HG02973 (cell line): ENCODE measurements at regions not wholly inside any gene's neighbourhood (a gene's known extent, or its start where the extent isn't known, plus 50 kb on each side); places are given as distances from the start of the nearest gene placed in this dataset.

Source experiments
- ATAC-seq: cut with Tn5 transposase; IDR thresholded peaks from one replicate; pipeline ENCODE4 v1.9.1; 2021; ENCODE audit warnings: moderate library complexity; ENCODE audit not compliant: unreplicated experiment

DNA sequence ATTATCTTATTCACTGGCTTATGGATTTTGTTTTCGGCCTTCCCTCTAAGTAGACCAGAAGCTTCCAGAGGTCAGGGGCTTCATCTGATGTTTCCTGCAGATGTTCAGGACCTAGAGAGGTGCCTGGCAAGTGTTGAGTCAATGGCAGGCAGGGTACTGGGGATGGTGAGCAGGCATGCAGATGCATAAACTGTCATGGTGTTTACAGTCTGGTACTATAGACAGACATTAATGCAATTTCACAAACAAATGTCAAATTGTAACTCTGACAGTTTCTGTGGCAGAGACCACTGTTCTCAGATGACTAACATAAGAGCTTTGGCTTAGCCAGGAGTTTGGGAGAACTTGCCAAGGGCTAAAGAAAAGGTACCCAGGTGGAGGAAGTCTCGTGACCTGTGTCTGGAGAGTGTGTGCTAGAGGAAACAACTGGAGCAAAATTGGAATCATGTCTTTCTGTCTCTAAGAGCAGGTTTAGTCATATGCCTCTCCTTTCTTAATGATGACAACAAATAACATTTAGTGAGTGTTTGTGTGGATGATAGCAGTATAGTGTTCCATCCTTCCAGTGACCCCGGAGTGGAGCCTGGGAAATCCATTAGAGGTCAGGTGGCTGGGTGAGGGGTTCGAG, 53.7 kb upstream of the TRAK1 start:
- ATAC-seq = no peak

DNA sequence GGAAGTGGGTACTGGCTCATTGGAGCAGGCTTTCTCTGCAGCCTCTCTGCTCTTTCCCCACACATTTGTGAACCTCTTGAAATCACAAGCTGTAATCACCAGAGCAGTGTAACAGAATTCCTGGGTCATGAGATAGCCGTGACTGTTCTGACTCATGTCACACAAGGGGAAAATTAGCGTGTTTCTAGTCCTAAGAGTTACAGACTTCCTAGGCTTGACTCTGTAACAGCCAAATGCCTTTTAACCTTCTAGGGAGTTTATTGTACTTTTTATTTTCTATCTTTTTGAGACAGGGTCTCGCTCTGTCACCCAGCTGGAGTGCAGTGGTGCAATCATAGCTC, 54.7 kb upstream of the TRAK1 start:
- ATAC-seq = no peak

DNA sequence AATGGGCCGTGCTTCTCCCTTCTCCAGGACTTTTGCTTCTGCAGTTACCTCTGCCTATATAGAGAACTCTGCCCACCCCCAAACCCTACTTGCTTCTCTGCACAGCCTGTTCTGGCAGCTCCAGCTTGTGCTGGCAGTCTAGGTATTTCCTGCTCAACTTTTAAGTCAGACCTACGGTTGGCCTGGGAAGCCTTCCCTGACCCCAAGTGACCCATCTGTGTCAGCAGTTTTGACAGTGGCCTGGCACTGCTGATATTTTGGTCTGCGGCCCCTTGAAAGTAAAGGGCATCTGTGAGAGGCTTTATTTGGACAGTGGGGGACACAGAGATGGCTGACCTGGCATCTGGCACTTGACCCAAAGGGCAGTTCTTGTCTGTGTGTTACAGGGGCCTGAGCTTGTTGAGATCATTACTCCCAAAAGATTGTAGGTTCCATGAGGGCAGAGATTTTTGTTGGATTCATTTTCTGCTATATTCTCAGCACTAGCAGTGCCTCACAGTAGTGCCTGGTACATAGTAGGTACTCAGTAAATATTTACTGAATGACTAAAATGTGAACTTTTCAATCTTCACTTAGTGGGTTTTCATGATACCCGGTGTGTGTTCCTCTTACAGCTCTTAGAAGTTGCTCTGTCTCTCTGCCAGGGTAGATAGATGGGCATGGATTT, 55.2 kb upstream of the TRAK1 start:
- no peak for ATAC-seq

DNA sequence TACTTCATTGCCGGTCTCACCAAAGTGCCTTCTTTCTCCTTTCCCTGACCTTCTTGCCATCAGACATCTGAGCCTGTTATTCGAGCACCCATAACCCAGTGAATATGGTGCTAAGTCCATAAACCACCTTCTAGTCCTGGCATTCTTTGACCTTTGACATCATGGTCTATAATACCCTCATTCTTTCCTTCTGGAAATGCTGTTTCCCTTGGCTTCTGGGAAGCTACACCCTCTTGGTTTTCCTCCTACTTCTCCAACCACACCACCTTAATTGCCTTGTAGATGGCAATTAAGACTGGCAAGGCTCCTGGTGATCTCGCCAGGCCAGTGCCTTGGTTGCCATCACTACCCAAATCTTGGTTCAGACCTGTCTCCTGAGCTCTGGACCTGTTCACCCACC, 56.1 kb upstream of the TRAK1 start:
- ATAC-seq = no peak

DNA sequence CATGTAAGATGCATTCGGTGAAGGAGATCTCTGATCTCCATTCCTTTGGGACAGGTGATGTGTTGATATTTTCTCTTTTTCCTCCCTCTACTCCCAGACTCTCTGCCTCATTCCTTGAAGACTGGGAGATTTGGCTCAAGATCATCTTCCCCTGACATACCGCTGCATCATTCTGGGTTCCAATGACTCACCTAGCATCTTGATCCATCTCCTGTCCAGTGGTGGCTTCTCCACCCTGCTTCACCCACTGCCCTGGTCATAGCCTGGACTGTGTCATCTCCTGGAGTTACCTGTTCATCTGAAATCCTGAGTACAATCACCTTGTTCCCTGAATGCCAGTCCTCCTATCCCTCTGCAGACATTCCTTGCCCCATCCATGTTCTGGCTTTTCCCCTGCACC, 57.4 kb upstream of the TRAK1 start:
- ATAC-seq = no peak

DNA sequence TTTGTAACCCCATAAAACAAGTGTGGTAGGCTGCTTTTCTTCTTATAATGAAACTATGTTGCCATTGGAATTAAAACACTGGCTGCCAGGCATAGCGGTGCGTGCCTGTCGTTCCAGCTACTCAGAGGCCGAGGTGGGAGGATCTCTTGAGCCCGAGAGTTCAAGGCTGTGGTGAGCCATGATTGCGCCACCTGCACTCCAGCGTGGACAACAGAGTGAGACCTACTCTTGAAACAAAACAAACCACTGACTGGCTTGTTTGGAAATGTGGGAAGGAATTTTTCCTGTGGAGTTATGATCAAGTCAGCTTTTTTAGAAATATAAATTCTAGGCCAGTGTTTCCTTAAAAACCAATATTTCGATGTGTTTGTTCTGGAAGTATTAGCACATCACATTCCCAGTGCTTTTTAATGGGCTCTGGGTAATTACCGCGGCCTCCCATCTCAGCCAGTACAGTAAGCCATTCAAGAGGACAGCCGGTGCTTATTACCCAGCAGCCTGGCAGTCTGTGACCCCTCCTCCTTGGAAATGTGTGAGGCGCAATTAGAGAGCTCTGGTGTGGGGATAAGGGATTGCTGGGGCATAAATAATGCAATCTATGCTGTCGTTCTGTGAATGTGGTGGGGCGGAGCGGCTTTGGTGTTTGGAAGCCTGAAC, 58.3 kb upstream of the TRAK1 start:
- ATAC-seq = no peak

DNA sequence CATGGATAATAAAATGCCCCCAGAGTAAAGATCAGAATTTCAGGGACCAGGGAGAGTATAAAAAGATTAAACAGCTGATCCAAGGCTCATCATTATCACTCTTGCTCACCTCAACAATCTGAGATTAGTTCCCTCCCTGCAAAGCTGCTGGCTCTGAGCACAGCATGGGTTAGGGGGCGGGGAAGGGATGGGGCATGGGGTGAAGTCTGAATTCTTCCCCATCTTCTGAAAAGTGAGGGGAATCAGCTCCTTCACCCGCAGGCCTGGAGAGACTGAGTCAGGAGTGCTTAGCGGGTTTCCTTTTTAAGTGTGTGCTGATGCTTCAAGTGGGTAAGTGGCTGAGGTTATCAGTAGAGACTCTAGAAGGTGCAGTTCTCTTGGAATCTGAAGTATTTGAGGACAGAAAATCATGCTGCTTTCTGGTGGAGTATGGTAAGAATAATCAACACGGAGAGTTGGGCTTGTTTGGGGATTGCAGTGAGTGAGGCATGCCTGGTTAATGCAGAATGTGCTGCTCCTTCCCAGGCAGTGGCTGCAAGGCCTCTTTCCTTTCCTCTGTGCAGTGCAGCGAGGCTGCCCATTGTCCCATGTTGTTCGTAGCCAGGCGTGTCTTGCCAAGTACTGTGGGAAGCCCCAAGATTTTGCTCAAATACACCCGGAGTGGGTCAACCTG, 59.2 kb upstream of the TRAK1 start:
- no peak for ATAC-seq

DNA sequence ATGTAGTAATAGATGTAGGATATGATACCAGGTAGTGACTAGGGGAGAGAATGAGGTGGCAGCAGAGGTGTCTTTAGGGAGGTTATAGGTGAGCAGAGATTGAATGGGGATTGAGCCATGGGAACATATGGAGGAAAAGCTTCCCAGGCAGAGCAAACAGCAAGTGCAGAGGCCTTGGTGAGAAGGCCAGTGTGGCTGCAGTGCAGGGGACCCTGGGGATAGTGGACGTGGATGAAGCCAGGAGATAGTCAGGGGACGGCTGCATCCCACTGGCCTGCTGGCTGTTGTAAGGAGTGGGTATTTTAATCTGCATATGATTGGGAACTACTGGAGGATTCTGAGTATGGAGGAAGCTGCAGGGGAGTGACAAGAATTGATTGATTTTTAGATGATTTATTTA, 62.7 kb upstream of the TRAK1 start:
- ATAC-seq = no peak

DNA sequence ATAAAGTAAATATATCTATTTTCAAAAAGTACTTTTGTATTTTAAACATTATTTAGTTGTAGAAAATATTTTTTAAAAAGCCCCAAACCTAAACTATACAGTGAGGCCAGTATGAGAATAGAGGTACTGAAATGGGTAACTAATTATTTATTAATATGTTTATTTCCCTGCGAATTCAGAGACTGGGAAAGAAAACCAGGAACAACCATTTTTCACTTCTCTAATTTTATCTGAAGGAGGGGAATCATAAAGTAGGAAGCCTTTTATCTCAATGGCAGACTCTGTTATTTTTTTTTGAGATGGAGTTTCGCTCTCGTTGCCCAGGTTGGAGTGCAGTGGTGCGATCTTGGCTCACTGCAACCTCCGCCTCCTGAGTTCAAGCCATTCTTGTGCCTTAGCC, 63.6 kb upstream of the TRAK1 start:
- no peak for ATAC-seq

DNA sequence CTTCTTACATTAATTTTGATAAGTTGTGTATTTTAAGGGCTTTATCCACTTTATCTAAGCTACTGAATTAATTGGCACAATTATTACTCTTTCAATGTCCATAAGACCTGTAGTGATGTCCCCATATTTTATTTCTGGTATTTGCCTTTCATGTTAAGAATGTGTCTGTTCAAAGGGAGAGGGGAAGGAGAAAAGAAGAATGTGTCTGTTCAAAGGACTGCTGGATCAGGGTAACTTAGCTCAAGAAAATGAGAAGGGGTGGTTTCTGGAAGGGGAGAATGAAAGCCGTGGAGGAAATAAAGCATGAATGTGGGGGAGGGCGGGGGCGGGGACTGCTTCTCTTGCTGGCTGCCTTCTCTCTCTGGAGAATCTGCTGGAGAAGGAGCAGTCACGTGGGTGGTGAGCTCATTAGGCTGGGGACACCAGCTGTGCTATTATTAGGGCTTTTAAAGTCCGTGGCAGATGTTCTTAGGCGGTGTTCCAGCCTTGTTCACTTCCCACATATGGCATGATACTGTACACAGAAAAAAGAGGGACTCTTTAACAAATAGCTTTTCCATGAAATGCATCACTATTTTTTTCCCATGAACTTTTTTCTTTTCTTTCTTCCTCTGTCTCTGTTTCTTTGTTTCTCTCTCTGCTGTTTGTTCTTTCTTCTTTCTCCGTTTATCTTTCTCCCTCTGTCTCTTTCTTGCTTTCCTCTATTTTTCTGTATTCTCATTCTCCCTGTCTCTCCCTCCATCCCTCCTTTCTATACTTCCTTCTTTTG, 63.7 kb upstream of the ULK4 start:
- ATAC-seq = no peak

DNA sequence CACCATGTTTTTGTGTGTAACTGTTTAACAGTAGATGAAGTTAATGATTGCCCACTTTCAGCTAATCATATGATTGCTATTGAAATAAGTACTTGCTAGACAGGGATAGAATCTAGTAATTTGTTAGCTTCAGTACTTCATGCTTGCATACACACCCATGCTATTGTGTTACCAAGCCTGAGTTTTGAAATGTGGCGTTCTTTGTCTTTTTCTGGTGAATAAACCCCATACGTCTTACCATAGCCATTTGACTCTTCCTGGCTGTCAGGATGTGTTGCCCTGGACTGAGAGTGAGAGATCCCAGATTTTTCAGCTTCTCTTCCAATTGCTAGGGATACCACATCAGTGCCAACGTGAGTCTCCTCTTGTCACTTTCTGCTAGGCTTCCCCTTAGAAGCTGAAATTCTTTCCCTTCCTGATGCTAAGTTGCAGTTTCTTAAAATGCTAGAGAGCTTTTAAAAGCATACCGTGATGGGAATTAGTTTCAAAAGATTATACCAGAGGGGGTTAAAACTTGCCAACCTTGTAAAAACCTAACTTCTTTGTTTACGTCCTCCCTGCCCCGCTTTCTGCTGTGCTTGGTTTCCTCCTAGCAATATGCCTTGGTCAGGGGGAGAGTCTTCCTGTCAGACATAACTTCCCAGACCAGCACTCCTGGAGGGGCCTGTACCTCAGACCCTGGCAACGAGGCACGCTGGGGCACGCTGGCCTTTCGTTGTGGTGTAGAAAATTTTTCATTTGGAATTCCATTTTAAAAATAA, 62.9 kb upstream of the ULK4 start:
- no peak for ATAC-seq

DNA sequence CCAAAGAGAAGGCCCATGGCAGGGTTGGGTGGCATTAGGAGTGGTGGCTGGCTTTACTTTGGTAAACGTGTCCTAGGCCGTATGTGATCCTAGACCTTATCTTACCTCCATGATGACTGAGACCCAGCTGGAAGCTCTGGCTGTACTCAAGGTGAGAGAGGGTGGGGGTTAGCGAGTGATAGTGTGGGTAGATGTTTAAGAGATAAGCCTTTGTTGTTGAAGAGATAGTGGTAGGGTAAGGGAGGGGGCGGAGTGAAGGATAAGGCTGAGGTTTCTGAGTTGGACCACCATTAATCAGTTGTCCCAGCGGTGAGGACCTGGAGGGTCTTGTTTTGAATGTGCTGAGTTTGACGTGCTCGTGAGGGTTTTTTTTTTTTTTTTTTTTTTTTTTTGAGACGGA, 61.5 kb upstream of the ULK4 start:
- ATAC-seq = no peak

DNA sequence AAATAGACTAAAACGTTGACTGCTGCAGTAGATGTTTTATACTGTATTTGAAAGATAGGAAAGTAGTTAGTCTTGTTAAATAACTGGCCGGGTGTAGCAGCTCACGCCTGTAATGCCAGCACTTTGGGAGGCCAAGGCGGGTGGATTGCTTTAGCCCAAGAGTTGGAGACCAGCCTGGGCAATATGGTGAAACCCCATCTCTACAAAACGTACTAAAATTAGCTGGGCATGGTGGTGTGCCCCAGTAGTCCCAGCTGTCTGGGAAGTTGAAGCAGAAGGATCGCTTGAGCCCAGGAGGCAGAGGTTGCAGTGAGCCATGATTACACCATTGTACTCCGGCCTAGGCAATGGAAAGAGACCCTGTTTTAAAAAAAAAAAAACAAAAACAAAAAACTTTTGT, 60.5 kb upstream of the ULK4 start:
- no peak for ATAC-seq

DNA sequence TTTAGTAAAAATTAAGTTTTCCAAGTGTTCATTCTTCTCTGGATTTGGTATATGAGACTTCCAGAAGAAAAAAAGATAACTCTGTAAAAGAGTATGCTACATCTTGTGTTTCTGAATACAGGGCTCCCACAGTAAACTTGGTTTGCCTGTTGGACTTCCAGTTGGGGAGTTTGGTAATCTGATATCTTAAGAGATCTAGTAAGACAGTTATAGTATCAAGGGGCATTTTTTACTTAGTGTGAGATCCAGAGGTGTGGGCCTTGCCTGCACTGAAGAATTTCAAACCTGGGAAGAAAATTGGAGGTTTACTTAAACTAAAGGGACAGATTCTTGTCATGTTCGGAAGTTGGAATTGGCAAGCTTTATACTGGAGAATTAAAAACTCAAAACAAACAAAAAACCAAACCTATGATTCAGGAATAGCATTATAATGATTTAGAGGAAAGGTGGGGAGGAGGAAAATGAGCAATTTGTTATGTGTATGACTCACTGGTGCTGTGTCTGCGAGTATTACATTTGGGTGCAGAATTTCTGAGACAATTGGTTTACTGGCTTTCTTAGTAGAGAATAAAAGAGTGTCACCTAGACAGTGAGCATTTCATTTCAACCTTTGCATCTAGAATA, 58.9 kb upstream of the ULK4 start:
- ATAC-seq = no peak

DNA sequence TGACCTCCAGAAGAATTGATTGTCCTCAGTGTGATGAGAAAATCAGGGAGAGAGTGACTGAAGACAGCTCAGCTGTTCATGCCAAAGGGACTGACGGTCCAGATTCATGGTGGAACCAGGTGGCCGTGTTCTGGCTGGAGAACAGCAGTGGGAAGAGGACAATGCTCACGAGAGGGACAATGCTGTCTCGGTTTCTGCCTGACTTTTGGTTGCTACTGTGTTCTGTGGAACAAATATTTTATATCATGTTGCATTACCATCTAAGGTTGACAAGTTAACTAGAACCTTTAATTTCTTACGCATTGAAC, 58.0 kb upstream of the ULK4 start:
- no peak for ATAC-seq

DNA sequence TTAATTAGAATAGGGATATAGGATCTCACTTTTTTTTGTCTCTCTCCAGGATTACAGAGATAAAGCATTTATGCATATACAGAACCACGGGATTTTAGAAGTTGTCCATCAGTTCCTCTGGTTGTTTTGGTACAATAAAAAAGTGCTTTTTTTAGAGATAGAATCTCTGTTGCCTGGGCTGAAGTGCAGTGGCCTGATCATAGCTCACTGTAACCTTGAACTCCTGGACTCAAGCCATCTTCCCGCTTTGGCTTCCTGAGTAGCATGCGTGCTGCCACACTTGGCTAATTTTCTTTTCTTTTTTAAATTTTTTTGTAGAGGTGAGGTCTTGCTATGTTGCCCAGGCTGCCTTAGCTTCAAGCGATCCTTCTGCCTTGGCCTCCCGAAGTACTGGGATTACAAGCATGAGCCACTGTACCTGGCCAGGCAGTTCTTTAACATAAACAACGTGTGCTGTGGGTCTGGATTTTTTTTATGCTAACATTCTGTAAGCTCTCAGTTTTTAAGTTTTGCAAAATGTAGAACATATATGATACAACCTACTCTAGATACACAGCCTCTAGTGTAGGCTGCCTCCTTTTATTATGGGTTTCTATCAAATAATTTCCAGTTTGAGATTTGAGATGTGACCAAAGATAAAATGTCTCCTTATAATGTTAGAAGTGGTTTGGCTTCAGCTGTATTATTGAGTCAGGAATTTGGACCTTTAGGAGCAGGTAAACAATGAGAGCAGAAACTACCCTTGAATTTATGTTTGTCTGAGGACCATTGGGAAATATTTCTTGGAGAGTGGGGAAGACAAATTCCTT, 57.4 kb upstream of the ULK4 start:
- no peak for ATAC-seq

DNA sequence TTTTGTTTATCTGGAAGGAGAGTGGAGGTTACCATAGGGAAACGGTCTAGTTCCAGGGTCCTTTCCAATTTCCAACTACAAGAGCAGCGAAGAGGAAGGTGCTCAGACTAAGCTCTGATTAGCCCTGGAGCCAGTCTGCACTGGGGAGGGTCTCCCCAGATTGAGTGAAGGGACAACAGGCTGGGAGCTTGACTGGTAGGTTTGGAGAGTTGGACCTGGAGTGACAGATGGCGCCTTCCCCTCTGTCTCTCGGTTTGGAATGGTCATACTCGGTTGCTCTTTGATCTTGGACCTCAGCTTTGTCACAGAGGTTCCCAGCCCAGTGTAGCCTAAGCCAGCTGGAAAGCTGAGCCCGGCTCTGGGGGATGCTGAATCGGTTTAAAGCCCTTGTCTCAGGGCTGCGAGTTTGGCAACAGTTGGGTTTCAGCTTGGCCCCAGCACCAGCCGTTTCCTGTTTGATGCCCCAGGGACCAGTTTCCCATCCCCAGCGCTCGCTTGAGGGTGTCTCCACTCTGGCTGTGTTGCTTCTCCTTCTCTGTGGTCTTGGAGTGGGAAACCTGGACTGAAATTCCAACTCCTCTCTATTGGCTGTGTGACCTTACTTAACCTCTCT, 53.1 kb upstream of the ULK4 start:
- ATAC-seq = no peak

DNA sequence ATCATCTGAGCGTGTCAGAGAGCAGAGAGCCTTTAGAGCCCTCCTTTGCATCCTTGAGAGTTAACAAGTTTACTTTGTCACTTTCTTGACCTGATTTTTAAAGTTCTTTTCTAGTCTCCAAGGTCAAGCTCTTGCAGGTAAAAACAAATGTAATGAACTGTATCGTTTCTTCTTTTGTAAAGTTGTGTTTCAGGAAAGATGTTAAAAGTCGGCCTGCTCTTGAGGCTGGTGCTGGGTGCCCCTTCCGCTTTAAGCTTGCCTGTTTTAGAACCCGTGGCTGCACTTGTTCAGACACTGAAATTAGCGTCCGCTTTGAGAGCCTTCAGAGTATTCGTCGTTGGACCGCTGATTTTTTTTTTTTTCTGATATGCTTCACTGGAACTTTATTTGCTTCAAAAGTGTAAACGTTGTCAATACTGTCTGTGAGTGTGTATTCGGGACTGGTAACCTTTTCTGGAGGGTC, 52.6 kb upstream of the ULK4 start:
- ATAC-seq = no peak
